Hepatocyte (in vitro differentiated cells): ENCODE measurements at regions not wholly inside any gene's neighbourhood (a gene's known extent, or its start where the extent isn't known, plus 50 kb on each side); places are given as distances from the start of the nearest gene placed in this dataset. TPM values are rescaled to one million over a fixed set of nuclear protein-coding genes. Genes with fewer than 3 reads are reported as not detected.

Experiments
- DNase-seq: peaks from one replicate; pipeline ENCODE4 v3.0.0-alpha.2; 2016; ENCODE audit warnings: low spot score
- H2AFZ ChIP-seq: fragments of 200-600 bp; sonication (generic); 2 replicates; pipeline ENCODE4 v1.6.0; 2016; ENCODE audit warnings: antibody characterized with exemption, mild to moderate bottlenecking
- H3K27ac ChIP-seq: fragments of 200-600 bp; sonication (generic); 2 replicates; pipeline ENCODE4 v1.5.1; 2016; ENCODE audit warnings: mild to moderate bottlenecking
- H3K27me3 ChIP-seq: fragments of 200-600 bp; sonication (generic); 2 replicates; pipeline ENCODE4 v1.6.1; 2016
- H3K36me3 ChIP-seq: fragments of 200-600 bp; sonication (generic); replicated peaks from 2 replicates; pipeline ENCODE4 v1.5.1; 2016; ENCODE audit warnings: low read depth; ENCODE audit not compliant: insufficient read depth
- H3K4me1 ChIP-seq: fragments of 200-600 bp; sonication (generic); 2 replicates; pipeline ENCODE4 v1.5.1; 2016; ENCODE audit warnings: mild to moderate bottlenecking, moderate library complexity; ENCODE audit not compliant: insufficient read depth
- H3K4me2 ChIP-seq: fragments of 200-600 bp; sonication (generic); 2 replicates; pipeline ENCODE4 v1.6.0; 2016
- H3K4me3 ChIP-seq: fragments of 200-600 bp; sonication (generic); 2 replicates; pipeline ENCODE4 v1.5.1; 2016; ENCODE audit warnings: mild to moderate bottlenecking
- H3K79me2 ChIP-seq: fragments of 200-600 bp; sonication (generic); 2 replicates; pipeline ENCODE4 v1.6.0; 2017; ENCODE audit warnings: mild to moderate bottlenecking
- H3K9me2 ChIP-seq: fragments of 200-600 bp; sonication (generic); replicated peaks from 2 replicates; pipeline ENCODE4 v1.6.0; 2017; ENCODE audit warnings: mild to moderate bottlenecking; ENCODE audit not compliant: insufficient read depth
- H3K9me3 ChIP-seq: fragments of 200-600 bp; sonication (generic); 2 replicates; pipeline ENCODE4 v1.5.1; 2016; ENCODE audit warnings: low read depth, mild to moderate bottlenecking
- H4K20me1 ChIP-seq: fragments of 200-600 bp; sonication (generic); 2 replicates; pipeline ENCODE4 v1.6.0; 2016; ENCODE audit warnings: mild to moderate bottlenecking; ENCODE audit not compliant: insufficient read depth, poor library complexity, severe bottlenecking
- CTCF ChIP-seq: fragments of 200-600 bp; sonication (generic); IDR thresholded peaks from 2 replicates; pipeline ENCODE4 v1.5.1; 2016; ENCODE audit warnings: antibody characterized with exemption, mild to moderate bottlenecking; ENCODE audit not compliant: poor library complexity
- EZH2 ChIP-seq: fragments of 200-600 bp; sonication (generic); IDR thresholded peaks from 2 replicates; pipeline ENCODE4 v1.6.1; 2016; ENCODE audit warnings: antibody characterized with exemption, mild to moderate bottlenecking, borderline replicate concordance
- EZH2phosphoT487 ChIP-seq: fragments of 200-600 bp; sonication (generic); IDR thresholded peaks from one replicate; pipeline ENCODE4 v1.6.1; 2018; ENCODE audit warnings: antibody characterized with exemption, mild to moderate bottlenecking, low read depth, moderate library complexity; ENCODE audit not compliant: unreplicated experiment, severe bottlenecking
- WGBS: methylation state at CpG from one replicate; pipeline ENCODE4 v1.1.6; 2016; ENCODE audit warnings: low lambda C conversion rate; ENCODE audit errors: missing lambda C conversion rate; 5-methylcytosine and 5-hydroxymethylcytosine counted together
- small RNA-seq: library from RNA; depleted of rRNA; stranded (forward); fragments of <200 nt; gene quantifications from one replicate; pipeline ENCODE3, GENCODE V24; 2014

- H3K9me3 ChIP-seq = no peaks in the 10 kb centered on the region
- 70% methylated on average over 6 of the region's 6 CpGs for WGBS
- no peak overlapping the region for H2AFZ ChIP-seq
- H3K27me3 ChIP-seq = no peaks in the 10 kb centered on the region
- no peaks in the 10 kb centered on the region for H3K36me3 ChIP-seq
- no peaks in the 10 kb centered on the region for H3K79me2 ChIP-seq
- H4K20me1 ChIP-seq = no peaks in the 10 kb centered on the region
- H3K9me2 ChIP-seq = no peaks in the 10 kb centered on the region
- H3K4me1 ChIP-seq = no peaks in the 10 kb centered on the region
- H3K27ac ChIP-seq = no peak overlapping the region
- DNase-seq = no peak
- no peak overlapping the region for H3K4me3 ChIP-seq
- TF ChIP-seq EZH2phosphoT487 (no peak), EZH2 (no peak)
- no peak overlapping the region for H3K4me2 ChIP-seq
Measured at GRCh38 chr2:154912215-154912614, 213.7 kb downstream of the KCNJ3 start.

- no peaks in the 10 kb centered on the region for H3K27me3 ChIP-seq
- no peak overlapping the region for H2AFZ ChIP-seq
- H3K4me1 ChIP-seq = no peaks in the 10 kb centered on the region
- TF ChIP-seq EZH2 (no peak), CTCF (no peak), EZH2phosphoT487 (no peak)
- DNase-seq = no peak
- H3K4me3 ChIP-seq = no peak overlapping the region
- H3K27ac ChIP-seq = no peak overlapping the region
- H3K9me2 ChIP-seq = no peaks in the 10 kb centered on the region
- no peaks in the 10 kb centered on the region for H4K20me1 ChIP-seq
- no peak overlapping the region for H3K4me2 ChIP-seq
- no peaks in the 10 kb centered on the region for H3K9me3 ChIP-seq
- H3K79me2 ChIP-seq = no peaks in the 10 kb centered on the region
- no peaks in the 10 kb centered on the region for H3K36me3 ChIP-seq
Measured at GRCh38 chr2:154911729-154912128, 213.2 kb downstream of the KCNJ3 start.

GRCh38 chr2:154910701-154911100 is 212.2 kb downstream of the KCNJ3 start:
- no peaks in the 10 kb centered on the region for H4K20me1 ChIP-seq
- no peaks in the 10 kb centered on the region for H3K4me1 ChIP-seq
- no peaks in the 10 kb centered on the region for H3K27me3 ChIP-seq
- H3K79me2 ChIP-seq = no peaks in the 10 kb centered on the region
- TF ChIP-seq EZH2phosphoT487 (no peak), CTCF (no peak), EZH2 (no peak)
- H3K4me3 ChIP-seq = no peak overlapping the region
- DNase-seq = no peak
- H3K4me2 ChIP-seq = no peak overlapping the region
- H3K9me2 ChIP-seq = no peaks in the 10 kb centered on the region
- no peaks in the 10 kb centered on the region for H3K9me3 ChIP-seq
- no peak overlapping the region for H3K27ac ChIP-seq
- no peak overlapping the region for H2AFZ ChIP-seq
- no peaks in the 10 kb centered on the region for H3K36me3 ChIP-seq
- WGBS = 82% methylated on average over 1 of the region's 1 CpG

GRCh38 chr2:154908327-154908726 is 209.8 kb downstream of the KCNJ3 start:
- Histone ChIP-seq H3K27ac (no peak overlapping the region), H3K36me3 (no peaks in the 10 kb centered on the region), H3K9me2 (no peaks in the 10 kb centered on the region), H3K4me1 (no peaks in the 10 kb centered on the region), H3K4me2 (no peak overlapping the region), H3K4me3 (no peak overlapping the region), H3K79me2 (no peaks in the 10 kb centered on the region), H3K27me3 (no peaks in the 10 kb centered on the region), H2AFZ (no peak overlapping the region), H3K9me3 (no peaks in the 10 kb centered on the region), H4K20me1 (no peaks in the 10 kb centered on the region)
- DNase-seq = no peak
- WGBS = 86% methylated on average over 4 of the region's 4 CpGs
- no peak for TF ChIP-seq EZH2phosphoT487
- no peak for TF ChIP-seq CTCF

Small RNA genes in the stretch of these regions (small RNA-seq; reads per million reads assigned to genes)
- gene MTCO1P45 (not detected), gene RNU6-1001P (not detected), gene RNU6-546P (not detected)
